GM12892 (cell line): ENCODE measurements at regions not wholly inside any gene's neighbourhood (a gene's known extent, or its start where the extent isn't known, plus 50 kb on each side); places are given as distances from the start of the nearest gene placed in this dataset.

Source experiments
- DNase-seq: peaks from one replicate; pipeline ENCODE4 v3.0.0; 2011; ENCODE audit not compliant: insufficient read length
- FAIRE-seq: peaks from 2 replicates; lab custom pipeline; 2011; peaks lifted over from hg19 to GRCh38; lab: Jason Lieb, UNC
- POLR2A ChIP-seq: IDR thresholded peaks from 2 replicates; pipeline ENCODE4 v1.6.1; 2011; ENCODE audit warnings: low read depth, low read length, control low read depth
- POLR2AphosphoS5 ChIP-seq: IDR thresholded peaks from 2 replicates; pipeline ENCODE4 v1.6.1; 2011; ENCODE audit warnings: low read depth, low read length, control low read depth
- TAF1 ChIP-seq: IDR thresholded peaks from 2 replicates; pipeline ENCODE4 v1.6.1; 2011; ENCODE audit warnings: low read depth, mild to moderate bottlenecking, control low read depth, low read length, borderline replicate concordance

DNA sequence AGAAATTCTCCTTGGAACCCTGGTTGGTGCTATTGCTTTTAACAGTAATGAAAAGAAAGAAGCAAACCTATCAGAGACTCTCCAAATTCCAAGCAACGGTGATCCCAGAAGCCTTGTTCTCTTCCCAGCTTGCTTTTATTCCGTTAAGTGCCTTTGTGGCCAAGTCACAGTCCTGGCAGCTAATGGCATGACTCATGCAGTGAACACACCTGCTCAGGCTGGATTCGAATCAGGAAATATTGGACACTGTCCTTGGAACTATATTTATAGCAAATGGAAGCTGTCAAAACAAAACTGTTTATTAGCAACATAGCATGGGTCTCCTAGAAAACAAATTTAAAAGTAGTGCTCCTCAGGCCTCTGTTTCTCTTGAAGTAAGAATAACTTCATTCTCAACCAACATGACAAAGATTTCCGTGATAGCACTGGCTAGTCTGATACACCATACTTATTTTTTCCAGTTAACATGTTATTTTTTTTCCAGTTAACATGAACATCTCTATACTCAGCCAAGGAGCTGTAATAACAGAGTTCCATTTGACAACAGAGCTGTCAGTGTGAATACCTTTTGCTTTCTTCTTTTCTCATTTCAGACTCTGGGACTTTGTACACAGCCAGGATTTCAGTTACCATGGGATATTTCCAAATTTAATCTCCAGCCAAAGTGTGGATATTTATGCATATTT lies 502.4 kb downstream of the GADD45G start:
- FAIRE-seq (no peak), DNase-seq (no peak)

DNA sequence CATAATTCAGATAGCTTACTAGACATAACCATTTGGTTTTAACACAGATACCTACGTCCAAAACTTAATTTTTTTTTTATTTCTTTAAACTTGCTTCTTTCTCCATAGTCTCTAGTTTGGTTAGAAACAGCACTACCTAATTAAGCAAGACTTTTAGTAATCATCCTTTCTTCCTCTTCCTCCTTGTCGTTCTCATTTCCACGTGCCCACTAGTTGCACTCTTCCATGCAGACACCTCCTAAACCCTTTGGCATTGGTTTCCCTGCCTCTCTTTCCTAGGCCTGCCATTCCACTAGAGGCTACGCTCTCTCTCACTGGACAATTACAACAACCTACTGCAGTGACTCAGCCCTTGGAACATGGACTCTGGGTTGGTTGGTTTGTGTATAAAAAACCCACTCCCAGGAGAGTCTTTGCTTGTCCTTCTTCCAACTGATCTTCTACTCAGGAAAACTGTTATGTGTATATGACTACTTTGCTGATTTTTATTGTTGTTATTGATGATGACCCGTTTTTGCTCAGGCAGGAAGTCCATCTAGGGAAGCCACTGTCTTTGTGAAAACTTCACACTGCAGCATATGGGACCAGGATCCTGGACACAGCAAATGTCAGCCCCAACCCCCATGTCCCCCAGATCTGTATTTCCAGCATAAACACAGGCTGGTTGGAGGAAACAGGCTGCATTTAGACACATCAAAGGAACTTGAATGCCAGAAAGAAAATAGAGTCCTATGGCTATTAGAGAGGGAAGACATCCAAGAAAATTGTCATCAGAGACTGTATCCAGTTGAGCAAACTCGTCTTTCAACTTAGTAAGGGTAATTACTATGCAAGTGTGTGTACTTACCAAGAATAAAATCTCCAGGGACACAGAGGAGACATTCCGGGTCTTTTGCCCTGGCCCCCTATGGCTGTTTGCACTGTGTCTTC lies 503.2 kb downstream of the GADD45G start:
- FAIRE-seq (no peak), DNase-seq (no peak)
- no peak for TF ChIP-seq POLR2A
- TF ChIP-seq POLR2AphosphoS5: no peak
- no peak for TF ChIP-seq TAF1

More for the DNA sequence above, 502.4 kb downstream of the GADD45G start:
- TF ChIP-seq TAF1: no peak
- TF ChIP-seq POLR2A: no peak
- TF ChIP-seq POLR2AphosphoS5: no peak

DNA sequence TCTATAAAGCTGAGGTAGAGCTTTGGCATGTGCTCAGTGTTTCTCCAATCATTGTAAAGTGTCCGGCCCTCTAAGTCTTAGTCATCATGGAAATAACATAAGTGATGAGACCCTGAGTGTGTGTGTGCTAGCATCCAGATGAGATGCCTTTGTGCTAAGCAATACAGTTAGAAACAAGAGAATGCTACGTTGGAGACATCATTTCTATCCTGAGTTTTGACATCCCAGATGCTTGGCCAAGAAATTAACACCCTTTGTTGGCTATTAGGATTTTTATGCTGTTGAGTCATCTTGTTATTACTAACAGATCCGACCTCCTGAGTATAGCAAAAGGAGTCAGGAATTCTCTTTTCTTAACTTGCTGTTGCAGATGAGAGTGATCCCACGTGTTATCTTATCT lies 508.0 kb downstream of the GADD45G start:
- DNase-seq (no peak), FAIRE-seq (no peak)
- TF ChIP-seq POLR2AphosphoS5: no peak
- TF ChIP-seq TAF1: no peak

DNA sequence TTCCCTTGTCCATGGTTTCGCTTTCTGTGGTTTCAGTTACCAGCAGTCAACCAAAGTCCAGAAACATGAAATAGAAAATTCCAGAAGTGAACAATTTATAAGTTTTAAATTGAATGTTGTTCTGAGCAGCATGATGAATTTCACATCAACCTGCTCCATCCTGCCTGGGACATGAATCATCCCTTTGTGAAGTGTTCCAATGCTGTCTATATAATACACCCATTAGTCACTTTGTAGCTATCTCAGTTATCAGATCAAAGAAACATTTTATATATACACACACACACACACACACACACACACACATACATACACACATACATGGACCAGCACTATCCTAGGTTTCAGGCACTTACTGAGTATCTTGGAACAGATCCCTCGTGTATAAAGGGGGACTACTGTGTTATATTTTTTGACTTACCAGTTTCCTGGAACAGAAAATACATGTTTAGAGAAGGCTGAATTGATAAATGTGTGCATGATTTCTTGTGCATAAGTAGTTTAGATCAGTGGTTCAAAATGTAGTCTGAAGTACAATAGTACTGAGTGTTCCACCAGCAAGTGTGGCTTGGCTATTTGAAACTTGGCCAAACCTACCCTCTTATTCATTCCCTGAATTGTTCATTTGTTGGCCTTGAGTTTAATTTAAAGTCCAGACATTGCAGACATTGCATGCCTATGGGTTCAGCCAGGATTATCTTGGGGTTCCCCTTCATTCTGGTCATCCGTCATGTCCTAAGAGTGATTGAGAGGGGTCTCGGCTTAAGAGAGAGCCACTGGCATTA lies 510.0 kb downstream of the GADD45G start:
- no peak for TF ChIP-seq POLR2AphosphoS5
- no peak for TF ChIP-seq POLR2A
- TF ChIP-seq TAF1: no peak
- no peak for FAIRE-seq

DNA sequence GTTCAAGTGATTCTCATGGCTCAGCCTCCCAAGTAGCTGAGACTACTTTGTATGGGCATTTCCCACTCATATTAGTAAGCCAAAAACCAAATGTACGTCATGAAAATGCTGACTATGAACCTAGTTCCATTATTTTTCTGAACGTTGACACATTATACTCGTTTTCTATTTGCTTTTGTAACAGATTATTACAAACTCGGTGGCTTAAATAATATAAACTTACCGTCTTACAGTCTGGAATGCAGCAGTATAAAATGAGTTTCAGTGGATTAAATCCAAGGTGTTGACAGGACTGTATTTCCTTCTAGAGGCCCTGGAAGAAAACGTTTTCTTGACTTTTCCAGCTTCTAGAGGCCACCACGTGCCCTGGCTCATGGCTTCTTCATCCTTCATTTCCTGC lies 517.0 kb downstream of the GADD45G start:
- no peak for FAIRE-seq
- DNase-seq: no peak
- no peak for TF ChIP-seq TAF1
- TF ChIP-seq POLR2AphosphoS5: no peak
- TF ChIP-seq POLR2A: no peak

More for the DNA sequence above, 510.0 kb downstream of the GADD45G start:
- DNase-seq: no peak

DNA sequence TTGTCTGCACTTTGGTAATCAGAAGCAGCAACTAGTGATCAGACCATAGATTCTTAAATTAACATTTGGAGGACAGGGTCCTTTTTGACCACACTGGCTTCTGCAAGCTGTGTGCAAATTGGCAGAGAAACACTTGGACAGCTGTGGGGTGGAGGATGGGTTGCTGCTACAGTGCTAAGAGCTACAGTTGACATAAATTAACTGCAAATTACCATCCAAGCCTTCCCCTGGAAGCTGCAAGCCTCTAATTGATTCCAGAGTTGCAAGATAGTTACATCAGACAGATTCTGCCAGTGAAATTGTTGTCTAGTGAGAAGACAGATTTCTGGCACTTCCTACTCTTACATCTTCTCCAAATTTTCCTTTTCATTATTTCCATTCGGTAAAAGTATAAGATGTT lies 517.7 kb downstream of the DIRAS2 start:
- DNase-seq (no peak), FAIRE-seq (no peak)
- TF ChIP-seq TAF1: no peak
- no peak for TF ChIP-seq POLR2A
- no peak for TF ChIP-seq POLR2AphosphoS5

DNA sequence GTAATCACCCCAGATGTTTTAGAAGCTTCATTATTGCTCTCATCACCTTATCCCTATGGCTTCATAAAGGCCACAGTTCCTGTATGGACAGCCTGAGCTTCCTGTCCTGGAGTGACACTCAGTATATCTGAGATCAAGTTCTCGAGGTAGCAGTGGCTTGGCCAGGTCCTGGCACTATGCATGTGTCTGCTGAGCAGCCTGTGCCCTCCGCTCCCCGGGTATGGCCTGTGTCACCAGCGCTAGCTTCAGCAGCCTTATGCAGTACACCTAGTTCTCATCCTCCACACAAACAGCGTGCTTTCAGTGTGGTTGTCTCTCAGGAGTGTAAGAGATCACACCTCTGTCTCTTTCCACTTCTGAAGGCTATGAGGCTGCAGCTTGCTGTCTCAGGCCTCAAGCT lies 514.7 kb downstream of the DIRAS2 start:
- TF ChIP-seq TAF1 (no peak), POLR2AphosphoS5 (no peak), POLR2A (no peak)
- DNase-seq (no peak), FAIRE-seq (no peak)

DNA sequence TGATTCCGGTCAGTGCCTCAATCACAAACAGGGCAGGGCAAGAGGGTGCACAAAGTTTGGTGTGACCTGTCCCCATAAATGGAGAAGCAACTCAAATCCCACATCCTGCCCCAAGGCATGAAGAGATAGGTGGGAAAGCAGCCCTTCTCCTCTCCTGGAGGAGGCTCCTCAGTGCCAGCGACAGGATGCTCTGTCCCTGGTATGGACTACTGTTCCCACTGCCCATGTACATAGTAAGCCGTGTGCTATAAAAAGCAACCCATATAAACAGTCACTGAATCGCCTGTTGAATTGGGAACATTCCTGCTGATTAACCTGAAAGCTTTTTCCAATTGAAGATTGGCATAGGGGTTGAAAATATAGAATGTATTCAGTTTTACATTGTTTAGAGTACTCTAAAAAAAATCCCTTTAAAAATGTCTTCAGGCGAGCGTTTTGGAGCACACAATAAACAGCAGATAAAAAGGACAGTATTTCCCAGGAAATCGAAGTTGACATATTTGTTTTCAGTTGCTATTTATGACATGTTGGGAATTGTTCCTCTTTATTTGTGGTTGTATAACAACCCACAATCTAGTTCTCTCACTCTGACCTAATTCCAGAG lies 513.9 kb downstream of the DIRAS2 start:
- DNase-seq (no peak), FAIRE-seq (no peak)
- TF ChIP-seq TAF1 (no peak), POLR2A (no peak), POLR2AphosphoS5 (no peak)

DNA sequence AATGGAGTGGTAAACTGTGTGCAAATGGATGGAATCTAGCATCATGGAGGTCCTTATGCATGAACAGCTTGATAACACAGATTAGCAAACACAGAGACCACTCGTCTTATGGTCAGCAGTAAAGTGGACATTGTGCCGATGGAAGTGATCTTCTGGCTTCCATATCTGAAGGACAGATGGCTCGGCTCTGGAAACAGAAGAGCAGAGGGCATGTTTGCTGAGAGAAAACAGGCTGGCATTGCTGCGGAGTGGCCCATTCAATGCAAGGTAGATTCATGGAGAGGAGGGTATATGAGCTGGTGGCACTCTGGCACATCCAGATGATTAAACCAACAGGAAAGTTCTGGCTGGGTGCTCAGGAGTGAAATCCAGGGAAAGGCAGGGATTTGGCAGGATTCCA lies 513.2 kb downstream of the DIRAS2 start:
- TF ChIP-seq POLR2AphosphoS5: no peak
- no peak for TF ChIP-seq POLR2A
- no peak for TF ChIP-seq TAF1
- FAIRE-seq (no peak), DNase-seq (no peak)

DNA sequence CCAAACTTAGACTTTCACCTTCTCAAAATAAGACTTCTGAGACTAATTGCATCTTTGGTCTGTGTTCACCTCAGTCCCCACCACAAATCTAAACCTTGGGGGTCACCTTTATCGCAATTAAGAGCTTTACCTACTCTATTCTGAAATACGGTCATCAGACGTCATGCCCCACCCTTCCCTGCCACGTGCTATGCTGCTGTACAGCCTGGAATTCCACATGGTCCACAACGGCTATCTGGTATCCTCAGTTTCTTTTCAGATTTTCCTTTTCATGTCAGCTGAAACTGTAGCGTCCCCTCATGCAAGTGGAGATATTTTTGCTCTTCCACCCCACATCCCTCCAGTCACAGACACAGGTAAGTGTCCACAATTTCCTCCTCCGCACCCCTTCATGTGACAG lies 511.1 kb downstream of the DIRAS2 start:
- no peak for TF ChIP-seq POLR2A
- TF ChIP-seq TAF1: no peak
- no peak for TF ChIP-seq POLR2AphosphoS5
- DNase-seq (no peak), FAIRE-seq (no peak)
